Calu3 (cell line): ENCODE measurements at regions not wholly inside any gene's neighbourhood (a gene's known extent, or its start where the extent isn't known, plus 50 kb on each side); places are given as distances from the start of the nearest gene placed in this dataset.

ENCODE experiments used
- BruUV-seq: library from RNA; stranded (reverse); fragments of 400-500 nt; replicated peaks from 2 replicates; lab custom pipeline; 2021; lab: Mats Ljungman, UMichigan
- CTCF ChIA-PET: fragments of 300-600 bp; sonication (Branson Sonifier 250); formaldehyde crosslinking; loops from one replicate; lab custom pipeline; 2022; ENCODE audit warnings: antibody characterized with exemption; lab: Charles Lee
- DNase-seq: peaks from one replicate; pipeline ENCODE4 v3.0.0; 2022
- H3K27ac Mint-ChIP-seq: one replicate; pipeline ENCODE4 v1.8.0; 2022; ENCODE audit warnings: mixed read lengths; ENCODE audit not compliant: unreplicated experiment
- H3K27me3 Mint-ChIP-seq: one replicate; pipeline ENCODE4 v1.8.0; 2022; ENCODE audit warnings: mixed read lengths; ENCODE audit not compliant: unreplicated experiment
- H3K36me3 Mint-ChIP-seq: one replicate; pipeline ENCODE4 v1.8.0; 2022; ENCODE audit warnings: mild to moderate bottlenecking, moderate library complexity, mixed read lengths; ENCODE audit not compliant: insufficient read depth, unreplicated experiment
- H3K4me1 Mint-ChIP-seq: one replicate; pipeline ENCODE4 v1.8.0; 2022; ENCODE audit warnings: mild to moderate bottlenecking, low read depth, mixed read lengths; ENCODE audit not compliant: unreplicated experiment
- H3K4me3 Mint-ChIP-seq: one replicate; pipeline ENCODE4 v1.8.0; 2022; ENCODE audit warnings: mild to moderate bottlenecking, low read depth, moderate library complexity, mixed read lengths; ENCODE audit not compliant: unreplicated experiment
- H3K9me3 Mint-ChIP-seq: one replicate; pipeline ENCODE4 v1.8.0; 2022; ENCODE audit warnings: low read depth, mixed read lengths; ENCODE audit not compliant: unreplicated experiment
- CTCF ChIP-seq: fragments of 200-600 bp; IDR thresholded peaks from one replicate; pipeline ENCODE4 v1.8.0; 2022; ENCODE audit warnings: antibody characterized with exemption; ENCODE audit not compliant: unreplicated experiment
- intact Hi-C: fragments of 100-400 bp; cut with micrococcal nuclease; formaldehyde crosslinking; loops from one replicate; pipeline ENCODE4 v1.10.0; 2022; ENCODE audit not compliant: unreplicated experiment

- Mint-ChIP-seq H3K4me1 (no peaks in the 10 kb centered on the region), H3K9me3 (no peaks in the 10 kb centered on the region), H3K27ac (no peak overlapping the region), H3K27me3 (no peaks in the 10 kb centered on the region), H3K4me3 (no peak overlapping the region), H3K36me3 (no peaks in the 10 kb centered on the region)
- BruUV-seq: no TSS peak
- DNase-seq: no peak
- TF ChIP-seq CTCF: no peak
- CTCF ChIA-PET: no interaction called here
- intact Hi-C loops: no loop called here
These were observed 120.2 kb upstream of the CENPE start for GRCh38 chr4:103318327-103318726.

DNA sequence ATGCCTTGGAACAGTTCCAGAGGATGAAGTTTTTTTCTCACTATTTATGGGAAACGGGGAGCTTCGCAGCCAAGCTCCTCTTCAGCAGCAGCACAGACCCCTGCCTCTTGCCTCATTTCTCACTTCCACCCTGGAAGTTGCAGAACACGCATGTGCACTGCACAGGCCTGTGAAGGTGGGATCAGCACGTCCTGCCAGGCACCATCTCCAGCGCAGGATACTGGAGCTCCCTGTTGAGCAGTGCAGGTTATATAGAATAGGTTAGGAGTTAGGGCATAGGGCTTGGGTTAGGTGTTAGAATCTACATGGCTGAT is 110.1 kb upstream of the CENPE start:
- H3K4me3 Mint-ChIP-seq: no peak overlapping the region
- BruUV-seq: no TSS peak
- H3K9me3 Mint-ChIP-seq: no peaks in the 10 kb centered on the region
- no peaks in the 10 kb centered on the region for H3K36me3 Mint-ChIP-seq
- no peak for DNase-seq
- TF ChIP-seq CTCF: no peak
- CTCF ChIA-PET: interaction anchor here (1.3 kb wide), 1 partner anchor 8 kb away, joined by 5 read pairs; no protein-coding TSS in a partner anchor
- intact Hi-C loops: loop anchor here (10.0 kb wide), 1 partner anchor 103 kb away; no protein-coding TSS in a partner anchor
- no peaks in the 10 kb centered on the region for H3K27me3 Mint-ChIP-seq
- no peak overlapping the region for H3K27ac Mint-ChIP-seq
- peaks cover 28% of the 10 kb centered on the region for H3K4me1 Mint-ChIP-seq

DNA sequence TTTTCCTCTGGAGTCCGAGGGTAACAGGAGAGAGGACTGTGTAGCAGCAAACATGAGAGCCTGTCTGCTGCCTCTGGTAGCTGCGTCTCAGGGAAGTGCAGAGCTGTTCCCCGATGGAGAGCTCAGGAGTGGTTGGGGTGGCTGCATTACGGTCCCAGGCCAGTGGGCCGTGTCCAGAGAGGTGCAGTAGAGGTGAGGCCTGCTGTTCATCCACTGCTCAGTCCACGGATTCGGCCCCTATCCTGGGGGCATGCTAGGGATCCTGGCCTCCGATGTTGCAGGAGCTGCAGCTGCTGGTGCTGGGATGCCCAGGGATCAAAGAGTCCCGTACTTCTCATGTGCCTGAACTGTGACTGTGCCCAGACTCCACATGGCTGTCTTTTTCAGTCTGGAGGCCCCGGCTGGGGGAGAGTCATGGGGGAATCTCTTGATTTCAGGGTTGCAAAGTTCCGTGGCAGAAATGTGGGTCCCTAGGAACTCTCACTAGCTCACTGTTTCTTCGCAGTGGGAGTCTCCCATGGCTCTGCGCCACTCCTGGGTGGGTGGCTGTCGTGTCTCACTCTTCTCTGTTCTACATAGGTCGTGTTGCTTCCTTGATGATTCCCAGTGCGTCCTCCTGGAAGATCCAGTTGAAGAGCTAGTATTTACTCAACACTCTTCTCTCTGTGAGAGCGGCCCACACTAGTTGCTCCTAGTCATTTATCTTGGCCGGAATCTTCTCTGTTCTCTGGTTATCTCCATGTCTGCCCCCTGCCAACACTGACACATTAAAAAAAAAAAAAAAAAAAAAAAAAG is 109.5 kb upstream of the CENPE start:
- TF ChIP-seq CTCF: no peak
- Mint-ChIP-seq H3K4me3 (no peak overlapping the region), H3K27ac (no peak overlapping the region), H3K27me3 (no peaks in the 10 kb centered on the region), H3K4me1 (peaks cover 33% of the 10 kb centered on the region), H3K9me3 (no peaks in the 10 kb centered on the region), H3K36me3 (no peaks in the 10 kb centered on the region)
- BruUV-seq: no TSS peak
- no peak for DNase-seq
- intact Hi-C loops: loop anchor here (10.0 kb wide), 1 partner anchor 103 kb away; no protein-coding TSS in a partner anchor
- CTCF ChIA-PET: interaction anchor here (0.7 to 1.3 kb wide), 2 partner anchors 9 to 116 kb away, joined by 3 to 5 read pairs; no protein-coding TSS in a partner anchor

- no peaks in the 10 kb centered on the region for H3K27me3 Mint-ChIP-seq
- no peak overlapping the region for H3K27ac Mint-ChIP-seq
- no peak for TF ChIP-seq CTCF
- DNase-seq: peak; percentile 55
- intact Hi-C loops: loop anchor here (10.0 kb wide), 1 partner anchor 102 kb away; no protein-coding TSS in a partner anchor
- no TSS peak for BruUV-seq
- no peaks in the 10 kb centered on the region for H3K36me3 Mint-ChIP-seq
- CTCF ChIA-PET: interaction anchor here (0.7 to 1.3 kb wide), 2 partner anchors 10 to 115 kb away, joined by 3 to 5 read pairs; no protein-coding TSS in a partner anchor
- peak overlapping the region; percentile 26 for H3K4me3 Mint-ChIP-seq
- H3K9me3 Mint-ChIP-seq: no peaks in the 10 kb centered on the region
- H3K4me1 Mint-ChIP-seq: peaks cover 33% of the 10 kb centered on the region
These were observed 108.8 kb upstream of the CENPE start for GRCh38 chr4:103306870-103307375.
